ENCODE measurements at regions not wholly inside any gene's neighbourhood (a gene's known extent, or its start where the extent isn't known, plus 50 kb on each side); places are given as distances from the start of the nearest gene placed in this dataset.

GRCh38 chr7:106535234-106535932, 125.6 kb downstream of the CCDC71L start:
- no peak for TF ChIP-seq ATF3 (IDR thresholded peaks at IDR 0.05)
- no peak for TF ChIP-seq CEBPB (IDR thresholded peaks at IDR 0.05; ENCODE audit: low read depth)
- no peak for TF ChIP-seq YY1 (IDR thresholded peaks at IDR 0.05; ENCODE audit: extremely low read depth, insufficient replicate concordance, low read depth, low read length)
- TF ChIP-seq CTCF (IDR thresholded peaks at IDR 0.05 in 2 of 3, conservative IDR thresholded peaks at IDR 0.05 in 1 of 3; ENCODE audit: borderline replicate concordance in 1 of 3, insufficient read depth in 1 of 3, low read depth in 2 of 3, low read length in 2 of 3), result no peak
- no peak for TF ChIP-seq POLR2AphosphoS5 (IDR thresholded peaks at IDR 0.05; ENCODE audit: low read depth, low read length)
- no peak for TF ChIP-seq JUND (IDR thresholded peaks at IDR 0.05)
- no peak for TF ChIP-seq REST (IDR thresholded peaks at IDR 0.05; ENCODE audit: low read depth)
- TF ChIP-seq EZH2 (IDR thresholded peaks at IDR 0.05), result no peak
- no peak for TF ChIP-seq POLR2A (IDR thresholded peaks at IDR 0.05; ENCODE audit: borderline replicate concordance, extremely low read depth, insufficient read depth, insufficient read length)
- TF ChIP-seq EZH2phosphoT487 (IDR thresholded peaks at IDR 0.05; ENCODE audit: borderline replicate concordance), result no peak
- no peak for TF ChIP-seq RAD21 (IDR thresholded peaks at IDR 0.05; ENCODE audit: low read depth)
- no peak for TF ChIP-seq ZNF274 (IDR thresholded peaks at IDR 0.05; ENCODE audit: low read depth, low read length)

Data from HCT116 (cell line).